Natural killer cell (primary cell): ENCODE measurements at regions not wholly inside any gene's neighbourhood (a gene's known extent, or its start where the extent isn't known, plus 50 kb on each side); places are given as distances from the start of the nearest gene placed in this dataset.

Experiments used
- ATAC-seq, 3 donors: fragments of 150-1000 bp in 2 of 3; fragments of 200-7000 bp in 1 of 3; cut with Tn5 transposase; 1 replicate in 1 of 3; 2 replicates in 2 of 3; pipeline ENCODE4 v1.10.0; 2021; ENCODE audit warnings: mild to moderate bottlenecking in 2 of 3, moderate library complexity in 2 of 3
- DNase-seq, 2 donors: peaks; one replicate each; pipeline versions ENCODE4 v3.0.0 to v3.0.0-alpha.2; 2013 to 2021; ENCODE audit warnings: mixed read lengths in 1 of 2
- H3K27ac ChIP-seq: one replicate; pipeline ENCODE4 v1.5.1; 2013; ENCODE audit warnings: mild to moderate bottlenecking, low read length
- H3K27me3 ChIP-seq: one replicate; pipeline ENCODE4 v1.6.1; 2013; ENCODE audit warnings: low read length; ENCODE audit not compliant: control insufficient read depth, insufficient read depth
- H3K36me3 ChIP-seq: one replicate; pipeline ENCODE4 v1.6.1; 2013; ENCODE audit warnings: low read length; ENCODE audit not compliant: control insufficient read depth, insufficient read depth
- H3K4me1 ChIP-seq: one replicate; pipeline ENCODE4 v1.6.1; 2013; ENCODE audit warnings: low read length; ENCODE audit not compliant: control insufficient read depth, insufficient read depth
- H3K4me3 ChIP-seq: one replicate; pipeline ENCODE4 v1.5.1; 2013; ENCODE audit warnings: low read length
- H3K9me3 ChIP-seq: one replicate; pipeline ENCODE4 v1.6.1; 2013; ENCODE audit warnings: low read length; ENCODE audit not compliant: control insufficient read depth, insufficient read depth
- H3K27ac Mint-ChIP-seq, 2 donors: one replicate each; pipeline ENCODE4 v1.8.0; 2022; ENCODE audit warnings: mild to moderate bottlenecking in 2 of 2, mixed read lengths in 2 of 2, moderate library complexity in 1 of 2
- H3K27me3 Mint-ChIP-seq, 2 donors: one replicate each; pipeline ENCODE4 v1.8.0; 2022; ENCODE audit warnings: low read depth in 2 of 2, mixed read lengths in 2 of 2
- H3K36me3 Mint-ChIP-seq: one replicate; pipeline ENCODE4 v1.8.0; 2022; ENCODE audit warnings: mixed read lengths
- H3K4me1 Mint-ChIP-seq, 2 donors: one replicate each; pipeline ENCODE4 v1.8.0; 2022; ENCODE audit warnings: mixed read lengths in 2 of 2
- H3K4me3 Mint-ChIP-seq: one replicate; pipeline ENCODE4 v1.8.0; 2022; ENCODE audit warnings: mild to moderate bottlenecking, moderate library complexity, mixed read lengths
- H3K9me3 Mint-ChIP-seq, 2 donors: one replicate each; pipeline ENCODE4 v1.8.0; 2022; ENCODE audit warnings: mixed read lengths in 2 of 2
- CTCF ChIP-seq: fragments of 200-600 bp; IDR thresholded peaks from one replicate; pipeline ENCODE4 v1.8.0; 2022; ENCODE audit warnings: antibody characterized with exemption
- WGBS: methylation state at CpG from one replicate; pipeline ENCODE4 v1.1.7; 2013; ENCODE audit warnings: missing lambda C conversion rate; ENCODE audit not compliant: insufficient coverage; 5-methylcytosine and 5-hydroxymethylcytosine counted together
- intact Hi-C: fragments of 100-400 bp; cut with micrococcal nuclease; formaldehyde crosslinking; loops from one replicate; pipeline ENCODE4 v1.14.2; 2022

GRCh38 chr9:105877721-105878120 lies 183.4 kb downstream of the TMEM38B start:
- Mint-ChIP-seq H3K27me3 (peaks cover 7 to 15% of the 10 kb centered on the region in 2 donors), H3K36me3 (no peaks in the 10 kb centered on the region), H3K4me1 (peaks cover 3 to 4% of the 10 kb centered on the region in 2 donors), H3K4me3 (no peak overlapping the region), H3K9me3 (no peaks in the 10 kb centered on the region), H3K27ac (no peak overlapping the region)
- Histone ChIP-seq H3K27me3 (no peaks in the 10 kb centered on the region), H3K4me1 (no peaks in the 10 kb centered on the region), H3K27ac (no peak overlapping the region), H3K4me3 (no peak overlapping the region), H3K36me3 (no peaks in the 10 kb centered on the region), H3K9me3 (no peaks in the 10 kb centered on the region)
- 63% methylated on average over 1 of the region's 1 CpG for WGBS
- TF ChIP-seq CTCF = no peak
- intact Hi-C loops = no loop called here
- ATAC-seq (no peak), DNase-seq (no peak)

DNA sequence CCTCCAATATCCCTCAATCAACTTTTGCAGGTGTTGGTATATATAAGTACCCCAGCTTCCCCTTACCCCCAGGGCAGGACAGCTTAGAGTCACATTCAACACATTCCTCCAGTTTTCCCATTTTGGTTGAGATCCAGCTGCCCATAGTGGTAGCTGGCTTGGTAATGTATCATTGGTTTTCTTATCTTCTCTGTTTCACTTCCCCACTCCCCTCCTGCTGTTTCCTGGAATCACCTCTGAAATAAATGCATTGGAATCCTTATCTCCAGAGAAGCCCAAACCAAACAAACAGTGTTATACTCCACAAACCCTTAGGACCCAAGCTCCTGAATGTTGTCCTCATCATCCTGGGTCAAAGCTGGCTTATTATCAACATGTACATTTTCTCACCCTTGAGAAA lies 184.8 kb downstream of the TMEM38B start:
- Mint-ChIP-seq H3K36me3 (no peaks in the 10 kb centered on the region), H3K9me3 (no peaks in the 10 kb centered on the region), H3K27me3 (peaks cover 5 to 26% of the 10 kb centered on the region in 2 donors), H3K4me1 (peaks cover 9 to 10% of the 10 kb centered on the region in 2 donors), H3K27ac (no peak overlapping the region), H3K4me3 (no peak overlapping the region)
- Histone ChIP-seq H3K36me3 (no peaks in the 10 kb centered on the region), H3K27ac (no peak overlapping the region), H3K9me3 (no peaks in the 10 kb centered on the region), H3K4me1 (peaks cover 6% of the 10 kb centered on the region), H3K27me3 (no peaks in the 10 kb centered on the region), H3K4me3 (no peak overlapping the region)
- no peak for TF ChIP-seq CTCF
- intact Hi-C loops = no loop called here
- no peak for ATAC-seq
- DNase-seq = no peak

DNA sequence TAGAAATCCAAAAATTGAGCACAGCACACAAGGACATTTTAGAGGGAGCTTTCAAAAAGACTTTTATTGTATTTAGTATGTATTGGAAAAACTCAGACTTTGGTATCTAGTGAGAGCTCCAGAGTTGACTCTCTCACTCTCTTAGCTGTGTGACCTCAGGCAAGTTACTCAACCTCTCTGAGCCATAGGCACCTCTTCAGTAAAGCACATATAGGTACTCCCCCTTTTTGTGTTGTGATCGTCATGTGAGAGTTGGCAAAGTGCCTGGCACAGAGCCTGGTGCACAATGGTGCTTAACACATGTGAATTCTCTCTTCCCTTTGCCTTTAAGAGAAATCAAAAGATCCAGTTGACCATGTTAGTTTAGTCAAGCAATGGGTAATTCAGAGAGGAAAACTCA lies 186.2 kb downstream of the TMEM38B start:
- DNase-seq (no peak), ATAC-seq (no peak)
- H3K9me3 Mint-ChIP-seq = no peaks in the 10 kb centered on the region
- no peaks in the 10 kb centered on the region for H3K9me3 ChIP-seq
- peaks cover 9 to 14% of the 10 kb centered on the region in 2 donors for H3K4me1 Mint-ChIP-seq
- no peak for TF ChIP-seq CTCF
- H3K27ac ChIP-seq = no peak overlapping the region
- no peaks in the 10 kb centered on the region for H3K36me3 ChIP-seq
- H3K4me3 ChIP-seq = no peak overlapping the region
- H3K36me3 Mint-ChIP-seq = no peaks in the 10 kb centered on the region
- H3K27me3 ChIP-seq = no peaks in the 10 kb centered on the region
- WGBS = 78% methylated on average over 1 of the region's 1 CpG
- no peak overlapping the region for H3K4me3 Mint-ChIP-seq
- H3K4me1 ChIP-seq = peaks cover 6% of the 10 kb centered on the region
- peaks cover 5 to 26% of the 10 kb centered on the region in 2 donors for H3K27me3 Mint-ChIP-seq
- no peak overlapping the region for H3K27ac Mint-ChIP-seq
- intact Hi-C loops = loop anchor here (2.0 kb wide), 1 partner anchor 272 kb away; no protein-coding TSS in a partner anchor

DNA sequence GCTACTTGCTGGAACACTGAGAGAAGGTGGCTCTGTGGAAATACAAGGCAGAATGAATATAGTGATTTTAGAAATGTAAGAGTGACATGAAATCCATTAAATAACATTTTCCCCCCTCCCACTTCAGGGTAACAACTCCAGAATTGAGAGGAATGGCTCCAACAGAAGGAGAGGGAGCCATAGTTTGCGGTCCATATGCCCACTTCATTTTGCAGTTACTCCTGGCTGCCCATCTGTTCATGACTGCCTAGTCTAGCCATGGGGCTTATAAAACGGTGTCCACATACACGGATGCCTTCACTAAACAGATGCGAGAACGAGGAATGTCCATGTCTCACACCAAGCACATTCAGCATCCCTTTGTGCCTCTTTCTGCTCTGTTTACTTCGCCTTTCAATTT lies 186.7 kb downstream of the TMEM38B start:
- no peak for TF ChIP-seq CTCF
- intact Hi-C loops = loop anchor here (2.0 kb wide), 1 partner anchor 272 kb away; no protein-coding TSS in a partner anchor
- Histone ChIP-seq H3K36me3 (no peaks in the 10 kb centered on the region), H3K4me3 (no peak overlapping the region), H3K27ac (no peak overlapping the region), H3K9me3 (no peaks in the 10 kb centered on the region), H3K4me1 (peaks cover 6% of the 10 kb centered on the region), H3K27me3 (no peaks in the 10 kb centered on the region)
- peaks cover 9 to 14% of the 10 kb centered on the region in 2 donors for H3K4me1 Mint-ChIP-seq
- H3K4me3 Mint-ChIP-seq = no peak overlapping the region
- H3K9me3 Mint-ChIP-seq = no peaks in the 10 kb centered on the region
- peaks cover 5 to 26% of the 10 kb centered on the region in 2 donors for H3K27me3 Mint-ChIP-seq
- H3K27ac Mint-ChIP-seq = no peak overlapping the region
- DNase-seq (no peak), ATAC-seq (no peak)
- WGBS = 97% methylated on average over 5 of the region's 6 CpGs
- no peaks in the 10 kb centered on the region for H3K36me3 Mint-ChIP-seq
